Gastroesophageal sphincter (tissue), 4 donors: ENCODE measurements at regions not wholly inside any gene's neighbourhood (a gene's known extent, or its start where the extent isn't known, plus 50 kb on each side); places are given as distances from the start of the nearest gene placed in this dataset.

Source experiments
- ATAC-seq: fragments of 150-250 bp; one replicate; pipeline ENCODE4 v1.9.1; 2016; ENCODE audit warnings: mild to moderate bottlenecking, moderate library complexity
- H3K27ac ChIP-seq, 4 donors: fragments of 200-600 bp; sonication (generic) in 3 of 4; 1 replicate in 3 of 4; 2 replicates in 1 of 4; pipeline ENCODE4 v1.5.1; 2016 to 2019
- H3K27me3 ChIP-seq: fragments of 200-600 bp; sonication (generic); one replicate; pipeline ENCODE4 v1.5.1; 2019
- H3K36me3 ChIP-seq, 2 donors: fragments of 200-600 bp; sonication (generic); one replicate each; pipeline ENCODE4 v1.5.1; 2019; ENCODE audit warnings: control low read depth in 1 of 2
- H3K4me1 ChIP-seq, 3 donors: fragments of 200-600 bp; sonication (generic); 1 replicate in 2 of 3; 2 replicates in 1 of 3; pipeline ENCODE4 v1.5.1; 2016 to 2019; ENCODE audit warnings: control low read depth in 2 of 3
- H3K4me3 ChIP-seq, 2 donors: fragments of 200-600 bp; sonication (generic); one replicate each; pipeline ENCODE4 v1.5.1; 2019; ENCODE audit warnings: mild to moderate bottlenecking in 1 of 2, moderate library complexity in 1 of 2
- H3K9me3 ChIP-seq, 3 donors: fragments of 200-600 bp; sonication (generic); one replicate each; pipeline ENCODE4 v1.5.1; 2017 to 2019; ENCODE audit warnings: control low read depth in 2 of 3
- EP300 ChIP-seq: sonication (generic); formaldehyde crosslinking; IDR thresholded peaks from one replicate; pipeline ENCODE4 v1.6.1; 2017; ENCODE audit warnings: antibody characterized with exemption, mild to moderate bottlenecking
- POLR2A ChIP-seq, 2 donors: fragments of 450-650 bp; IDR thresholded peaks; one replicate each; pipeline ENCODE4 v1.6.1; 2017; ENCODE audit warnings: antibody characterized with exemption in 2 of 2, mild to moderate bottlenecking in 2 of 2, moderate library complexity in 1 of 2
- POLR2AphosphoS5 ChIP-seq: sonication (generic); formaldehyde crosslinking; IDR thresholded peaks from one replicate; pipeline ENCODE4 v1.6.1; 2017; ENCODE audit warnings: antibody characterized with exemption
- WGBS, 2 donors: methylation state at CpG; one replicate each; pipeline ENCODE4 v1.1.5; 2018; ENCODE audit warnings: low coverage in 1 of 2; 5-methylcytosine and 5-hydroxymethylcytosine counted together
- TF ChIP-seq, protein P1 (sequence below), 4 experiments: fragments of 200-600 bp in 2 of 4; fragments of 450-650 bp in 2 of 4; sonication (generic) in 1 of 4; IDR thresholded peaks; one replicate each; pipeline ENCODE4 v1.5.1; 2017 to 2019; ENCODE audit warnings: antibody characterized with exemption in 4 of 4, mild to moderate bottlenecking in 2 of 4, moderate library complexity in 2 of 4

DNA sequence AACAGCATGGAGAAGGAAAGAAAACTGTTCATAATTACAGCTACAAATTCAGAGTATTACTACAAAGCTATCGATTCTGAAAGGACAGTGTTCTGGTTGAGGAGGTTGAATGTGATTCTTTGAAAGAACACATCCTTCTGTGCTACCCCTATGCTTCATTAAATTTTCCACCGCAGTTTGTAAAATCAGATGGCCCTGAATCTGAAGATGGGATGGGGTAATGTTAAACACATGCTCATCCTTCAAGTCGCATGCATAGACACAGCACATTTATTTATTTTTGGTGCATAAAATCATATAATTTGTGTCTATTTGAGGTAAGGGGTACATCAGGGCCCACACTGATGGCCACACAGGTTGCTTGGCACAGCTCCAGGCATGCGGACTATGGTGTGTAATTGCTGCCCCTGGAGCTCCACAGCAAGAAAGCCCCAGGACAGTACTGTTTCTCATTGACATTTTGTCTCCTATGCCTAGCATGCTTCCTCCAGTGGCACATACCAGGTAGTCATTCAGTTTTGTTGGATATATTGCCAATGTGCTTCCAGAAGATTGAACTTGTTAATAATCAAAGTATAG, 238.8 kb upstream of the TANK start:
- ATAC-seq: peak; percentile 6
- no peak for TF ChIP-seq POLR2A (IDR thresholded peaks at IDR 0.05)
- TF ChIP-seq, protein P1, sequence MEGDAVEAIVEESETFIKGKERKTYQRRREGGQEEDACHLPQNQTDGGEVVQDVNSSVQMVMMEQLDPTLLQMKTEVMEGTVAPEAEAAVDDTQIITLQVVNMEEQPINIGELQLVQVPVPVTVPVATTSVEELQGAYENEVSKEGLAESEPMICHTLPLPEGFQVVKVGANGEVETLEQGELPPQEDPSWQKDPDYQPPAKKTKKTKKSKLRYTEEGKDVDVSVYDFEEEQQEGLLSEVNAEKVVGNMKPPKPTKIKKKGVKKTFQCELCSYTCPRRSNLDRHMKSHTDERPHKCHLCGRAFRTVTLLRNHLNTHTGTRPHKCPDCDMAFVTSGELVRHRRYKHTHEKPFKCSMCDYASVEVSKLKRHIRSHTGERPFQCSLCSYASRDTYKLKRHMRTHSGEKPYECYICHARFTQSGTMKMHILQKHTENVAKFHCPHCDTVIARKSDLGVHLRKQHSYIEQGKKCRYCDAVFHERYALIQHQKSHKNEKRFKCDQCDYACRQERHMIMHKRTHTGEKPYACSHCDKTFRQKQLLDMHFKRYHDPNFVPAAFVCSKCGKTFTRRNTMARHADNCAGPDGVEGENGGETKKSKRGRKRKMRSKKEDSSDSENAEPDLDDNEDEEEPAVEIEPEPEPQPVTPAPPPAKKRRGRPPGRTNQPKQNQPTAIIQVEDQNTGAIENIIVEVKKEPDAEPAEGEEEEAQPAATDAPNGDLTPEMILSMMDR (IDR thresholded peaks at IDR 0.05): no peak
- no peak for TF ChIP-seq EP300
- no peak for TF ChIP-seq POLR2AphosphoS5
- Histone ChIP-seq H3K9me3 (no peaks in the 10 kb centered on the region), H3K27ac (peak overlapping the region; percentile 64 to 76 (median 70)), H3K4me3 (no peak overlapping the region), H3K4me1 (peaks cover 5 to 41% (median 21%) of the 10 kb centered on the region in 3 donors), H3K36me3 (no peaks in the 10 kb centered on the region), H3K27me3 (no peaks in the 10 kb centered on the region)
- 30 to 68% methylated on average over 4 of the region's 4 CpGs for WGBS, 2 donors

- Histone ChIP-seq H3K4me3 (no peak overlapping the region), H3K36me3 (no peaks in the 10 kb centered on the region), H3K27ac (no peak overlapping the region), H3K9me3 (no peaks in the 10 kb centered on the region), H3K4me1 (peaks cover 5 to 41% (median 25%) of the 10 kb centered on the region in 3 donors), H3K27me3 (no peaks in the 10 kb centered on the region)
- ATAC-seq: no peak
- 40 to 88% methylated on average over 1 of the region's 1 CpG for WGBS, 2 donors
- TF ChIP-seq, protein P1 (IDR thresholded peaks at IDR 0.05): no peak
- TF ChIP-seq EP300: no peak
- TF ChIP-seq POLR2A (IDR thresholded peaks at IDR 0.05): no peak
- TF ChIP-seq POLR2AphosphoS5: no peak
Observed at GRCh38 chr2:160924936-160925353, 235.3 kb upstream of the TANK start.

GRCh38 chr2:160925956-160926355, 234.3 kb upstream of the TANK start:
- peaks cover 0 to 31% (median 17%) of the 10 kb centered on the region in 3 donors for H3K4me1 ChIP-seq
- no peak for TF ChIP-seq POLR2AphosphoS5
- TF ChIP-seq POLR2A (IDR thresholded peaks at IDR 0.05): no peak
- no peak for TF ChIP-seq EP300
- TF ChIP-seq, protein P1 (IDR thresholded peaks at IDR 0.05): no peak
- no peaks in the 10 kb centered on the region for H3K27me3 ChIP-seq
- no peaks in the 10 kb centered on the region for H3K36me3 ChIP-seq
- ATAC-seq: no peak
- no peaks in the 10 kb centered on the region for H3K9me3 ChIP-seq
- no peak overlapping the region for H3K4me3 ChIP-seq
- H3K27ac ChIP-seq: no peak overlapping the region
- 100% methylated on average over 1 of the region's 1 CpG; no CpG with 5 or more reads in 1 of the 2 donors for WGBS, 2 donors

DNA sequence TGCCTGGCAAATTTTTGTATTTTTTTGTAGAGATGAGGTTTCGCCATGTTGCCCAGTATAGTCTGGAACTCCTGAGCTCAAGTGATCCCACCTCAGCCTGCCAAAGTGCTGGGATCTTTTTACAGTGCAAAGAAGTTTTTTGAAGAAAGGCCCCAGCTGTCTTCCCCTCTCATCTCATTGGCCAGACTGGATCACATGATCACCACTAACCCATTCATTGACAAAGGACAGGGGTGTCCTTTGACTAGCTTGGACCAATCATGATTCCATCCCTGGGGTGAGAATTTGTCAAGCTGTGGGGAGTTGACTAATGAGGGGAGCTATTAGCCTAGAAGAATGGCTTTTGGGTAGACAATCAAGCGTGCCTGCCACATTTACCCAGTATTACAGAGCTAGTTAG, 232.9 kb upstream of the TANK start:
- Histone ChIP-seq H3K27ac (no peak overlapping the region), H3K4me3 (no peak overlapping the region), H3K4me1 (peaks cover 0 to 19% (median 5%) of the 10 kb centered on the region in 3 donors), H3K27me3 (no peaks in the 10 kb centered on the region), H3K36me3 (no peaks in the 10 kb centered on the region), H3K9me3 (no peaks in the 10 kb centered on the region)
- WGBS, 2 donors: 83 to 100% methylated on average over 1 of the region's 2 CpGs
- no peak for ATAC-seq
- TF ChIP-seq, protein P1 (IDR thresholded peaks at IDR 0.05): no peak
- TF ChIP-seq EP300 (no peak), POLR2A (IDR thresholded peaks at IDR 0.05) (no peak), POLR2AphosphoS5 (no peak)

DNA sequence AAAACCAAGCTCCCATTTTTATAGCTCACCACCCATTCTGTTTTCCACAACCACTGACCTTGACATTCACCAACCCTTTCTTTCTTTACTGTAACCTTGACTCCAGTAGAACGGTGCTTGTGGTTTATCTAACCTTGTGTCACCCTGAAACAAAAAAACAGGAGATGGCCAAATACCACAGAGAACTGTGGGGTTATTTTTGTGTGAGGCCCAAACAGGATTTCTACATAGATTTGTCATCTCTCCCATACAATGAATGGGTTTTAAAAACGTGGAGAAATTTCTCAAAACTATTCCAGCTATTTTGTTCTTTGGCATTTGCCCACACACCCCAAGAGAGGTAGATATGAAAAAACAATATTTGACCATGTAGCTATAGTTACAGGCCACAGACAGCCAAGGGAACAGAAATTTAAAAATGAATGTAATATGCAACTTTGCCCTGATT, 231.3 kb upstream of the TANK start:
- Histone ChIP-seq H3K27me3 (no peaks in the 10 kb centered on the region), H3K4me1 (peaks cover 0 to 19% (median 5%) of the 10 kb centered on the region in 3 donors), H3K36me3 (no peaks in the 10 kb centered on the region), H3K4me3 (no peak overlapping the region), H3K9me3 (no peaks in the 10 kb centered on the region), H3K27ac (peak overlapping the region in 2 of 4 donors; percentile 6 to 37)
- TF ChIP-seq POLR2A (IDR thresholded peaks at IDR 0.05): no peak
- peak; percentile 43 for ATAC-seq
- 3 to 11% methylated on average over 2 of the region's 2 CpGs for WGBS, 2 donors
